GM12865 (cell line): ENCODE measurements at regions not wholly inside any gene's neighbourhood (a gene's known extent, or its start where the extent isn't known, plus 50 kb on each side); places are given as distances from the start of the nearest gene placed in this dataset.

Experiments
- DNase-seq: peaks from one replicate; pipeline ENCODE4 v3.0.0; 2010; ENCODE audit warnings: low read depth
- H3K4me3 ChIP-seq: 2 replicates; pipeline ENCODE4 v1.5.1; 2011; ENCODE audit warnings: mild to moderate bottlenecking, low read depth, low read length, control low read depth
- CTCF ChIP-seq: IDR thresholded peaks from 2 replicates; pipeline ENCODE4 v1.5.1; 2011; ENCODE audit warnings: low read length, control low read depth, low read depth, inconsistent platforms; ENCODE audit not compliant: insufficient read depth; ENCODE audit errors: missing control alignments

GRCh38 chrX:20967725-20968124 is 406.5 kb upstream of the CNKSR2 start:
- no peak overlapping the region for H3K4me3 ChIP-seq
- no peak for TF ChIP-seq CTCF
- DNase-seq = no peak

GRCh38 chrX:20965270-20966044 is 408.8 kb upstream of the CNKSR2 start:
- no peak for TF ChIP-seq CTCF
- no peak overlapping the region for H3K4me3 ChIP-seq
- DNase-seq = no peak

GRCh38 chrX:20954014-20954413 is 420.2 kb upstream of the CNKSR2 start:
- no peak for DNase-seq
- no peak overlapping the region for H3K4me3 ChIP-seq
- TF ChIP-seq CTCF = no peak

- no peak for TF ChIP-seq CTCF
- H3K4me3 ChIP-seq = no peak overlapping the region
- DNase-seq = no peak
Observed at GRCh38 chrX:20952180-20952579, 422.0 kb upstream of the CNKSR2 start.

- H3K4me3 ChIP-seq = no peak overlapping the region
- TF ChIP-seq CTCF = no peak
- DNase-seq = no peak
Observed at GRCh38 chrX:20951016-20951810, 423.0 kb upstream of the CNKSR2 start.

GRCh38 chrX:20947411-20947912 is 426.8 kb upstream of the CNKSR2 start:
- TF ChIP-seq CTCF = no peak
- DNase-seq = no peak
- H3K4me3 ChIP-seq = no peak overlapping the region
